HAP-1 (cell line): ENCODE measurements at regions not wholly inside any gene's neighbourhood (a gene's known extent, or its start where the extent isn't known, plus 50 kb on each side); places are given as distances from the start of the nearest gene placed in this dataset.

ENCODE experiments used
- DNase-seq, 2 experiments: peaks; one replicate each; pipeline ENCODE4 v3.0.0-alpha.2; 2016 to 2020; ENCODE audit warnings: low spot score in 2 of 2
- H3K27me3 ChIP-seq: fragments of 250-450 bp; sonication (Bioruptor Pico); 2 replicates; pipeline ENCODE4 v1.5.1; 2020; ENCODE audit warnings: low read depth, mild to moderate bottlenecking, moderate library complexity
- H3K36me3 ChIP-seq: fragments of 250-450 bp; sonication (Bioruptor Pico); replicated peaks from 2 replicates; pipeline ENCODE4 v1.5.1; 2020; ENCODE audit warnings: mild to moderate bottlenecking
- H3K4me1 ChIP-seq: fragments of 250-450 bp; sonication (Bioruptor Pico); 2 replicates; pipeline ENCODE4 v1.5.1; 2020; ENCODE audit warnings: mild to moderate bottlenecking
- H3K4me3 ChIP-seq: fragments of 250-450 bp; sonication (Bioruptor Pico); 2 replicates; pipeline ENCODE4 v1.5.1; 2020; ENCODE audit warnings: mild to moderate bottlenecking, moderate library complexity
- H3K9me3 ChIP-seq: fragments of 250-450 bp; sonication (Bioruptor Pico); 2 replicates; pipeline ENCODE4 v1.5.1; 2020; ENCODE audit warnings: mild to moderate bottlenecking, moderate library complexity
- in situ Hi-C: fragments of 300-500 bp; cut with MboI; formaldehyde crosslinking; loops from 3 replicates; pipeline ENCODE4 v1.14.3; 2020; ENCODE audit warnings: low sequenced_read_pairs, inconsistent platforms, mixed read lengths

- Histone ChIP-seq H3K36me3 (no peaks in the 10 kb centered on the region), H3K4me3 (no peak overlapping the region), H3K9me3 (no peaks in the 10 kb centered on the region), H3K27me3 (peaks cover 14% of the 10 kb centered on the region), H3K4me1 (no peaks in the 10 kb centered on the region; the same call in 1 of the 2 replicates)
- in situ Hi-C loops, result no loop called here
- DNase-seq, result no peak
Measured at GRCh38 chr2:234629596-234629995, 132.7 kb upstream of the ARL4C start.

GRCh38 chr2:234628953-234629352, 132.1 kb upstream of the ARL4C start:
- Histone ChIP-seq H3K36me3 (no peaks in the 10 kb centered on the region), H3K9me3 (no peaks in the 10 kb centered on the region), H3K27me3 (peaks cover 14% of the 10 kb centered on the region), H3K4me3 (no peak overlapping the region), H3K4me1 (no peaks in the 10 kb centered on the region; the same call in 1 of the 2 replicates)
- in situ Hi-C loops, result no loop called here
- DNase-seq, result no peak

GRCh38 chr2:234627308-234627707, 130.4 kb upstream of the ARL4C start:
- no peak for DNase-seq
- Histone ChIP-seq H3K9me3 (no peaks in the 10 kb centered on the region), H3K4me3 (no peak overlapping the region), H3K4me1 (peaks cover 8% of the 10 kb centered on the region), H3K36me3 (no peaks in the 10 kb centered on the region), H3K27me3 (peaks cover 14% of the 10 kb centered on the region)
- in situ Hi-C loops, result no loop called here

- H3K27me3 ChIP-seq, result peaks cover 12% of the 10 kb centered on the region
- peaks cover 8% of the 10 kb centered on the region for H3K4me1 ChIP-seq
- no peaks in the 10 kb centered on the region for H3K9me3 ChIP-seq
- no peak for DNase-seq
- no peaks in the 10 kb centered on the region for H3K36me3 ChIP-seq
- H3K4me3 ChIP-seq, result no peak overlapping the region
- in situ Hi-C loops, result no loop called here
Measured at GRCh38 chr2:234626566-234627130, 129.8 kb upstream of the ARL4C start.

GRCh38 chr2:234625626-234626250, 128.9 kb upstream of the ARL4C start:
- no peaks in the 10 kb centered on the region for H3K36me3 ChIP-seq
- peaks cover 8% of the 10 kb centered on the region for H3K4me1 ChIP-seq
- H3K27me3 ChIP-seq, result peaks cover 3% of the 10 kb centered on the region; the same call in 1 of the 2 replicates
- H3K9me3 ChIP-seq, result no peaks in the 10 kb centered on the region
- DNase-seq, result no peak
- in situ Hi-C loops, result no loop called here
- no peak overlapping the region for H3K4me3 ChIP-seq

- H3K36me3 ChIP-seq, result no peaks in the 10 kb centered on the region
- no peaks in the 10 kb centered on the region for H3K27me3 ChIP-seq
- DNase-seq, result no peak
- no peak overlapping the region for H3K4me3 ChIP-seq
- H3K4me1 ChIP-seq, result peaks cover 8% of the 10 kb centered on the region
- no peaks in the 10 kb centered on the region for H3K9me3 ChIP-seq
- in situ Hi-C loops, result no loop called here
Measured at GRCh38 chr2:234623521-234623991, 126.7 kb upstream of the ARL4C start.

- Histone ChIP-seq H3K27me3 (no peaks in the 10 kb centered on the region), H3K4me3 (no peak overlapping the region), H3K9me3 (no peaks in the 10 kb centered on the region), H3K36me3 (no peaks in the 10 kb centered on the region), H3K4me1 (peaks cover 8% of the 10 kb centered on the region)
- DNase-seq, result no peak
- in situ Hi-C loops, result no loop called here
Measured at GRCh38 chr2:234621120-234621519, 124.2 kb upstream of the ARL4C start.

GRCh38 chr2:234620018-234620417, 123.1 kb upstream of the ARL4C start:
- Histone ChIP-seq H3K36me3 (no peaks in the 10 kb centered on the region), H3K4me3 (no peak overlapping the region), H3K9me3 (no peaks in the 10 kb centered on the region), H3K4me1 (peaks cover 8% of the 10 kb centered on the region), H3K27me3 (no peaks in the 10 kb centered on the region)
- in situ Hi-C loops, result no loop called here
- no peak for DNase-seq

- no peak overlapping the region for H3K4me3 ChIP-seq
- no peaks in the 10 kb centered on the region for H3K27me3 ChIP-seq
- H3K9me3 ChIP-seq, result no peaks in the 10 kb centered on the region
- DNase-seq, result no peak
- H3K4me1 ChIP-seq, result no peaks in the 10 kb centered on the region
- in situ Hi-C loops, result no loop called here
- no peaks in the 10 kb centered on the region for H3K36me3 ChIP-seq
Measured at GRCh38 chr2:234615643-234616356, 118.9 kb upstream of the ARL4C start.

- Histone ChIP-seq H3K36me3 (no peaks in the 10 kb centered on the region), H3K4me3 (no peak overlapping the region), H3K9me3 (no peaks in the 10 kb centered on the region), H3K27me3 (no peaks in the 10 kb centered on the region), H3K4me1 (no peaks in the 10 kb centered on the region)
- peak in 1 of 2 experiments; percentile 22 for DNase-seq
- in situ Hi-C loops, result no loop called here
Measured at GRCh38 chr2:234611209-234611608, 114.3 kb upstream of the ARL4C start.

GRCh38 chr2:234608946-234609345, 112.1 kb upstream of the ARL4C start:
- H3K4me1 ChIP-seq, result no peaks in the 10 kb centered on the region
- no peaks in the 10 kb centered on the region for H3K27me3 ChIP-seq
- H3K36me3 ChIP-seq, result no peaks in the 10 kb centered on the region
- H3K4me3 ChIP-seq, result no peak overlapping the region
- no peaks in the 10 kb centered on the region for H3K9me3 ChIP-seq
- DNase-seq, result no peak
- in situ Hi-C loops, result no loop called here

GRCh38 chr2:234607691-234608090, 110.8 kb upstream of the ARL4C start:
- no peak for DNase-seq
- in situ Hi-C loops, result no loop called here
- Histone ChIP-seq H3K4me3 (no peak overlapping the region), H3K36me3 (no peaks in the 10 kb centered on the region), H3K27me3 (no peaks in the 10 kb centered on the region), H3K9me3 (no peaks in the 10 kb centered on the region), H3K4me1 (no peaks in the 10 kb centered on the region)

- in situ Hi-C loops, result no loop called here
- Histone ChIP-seq H3K27me3 (no peaks in the 10 kb centered on the region), H3K9me3 (no peaks in the 10 kb centered on the region), H3K4me3 (no peak overlapping the region), H3K36me3 (no peaks in the 10 kb centered on the region), H3K4me1 (no peaks in the 10 kb centered on the region)
- DNase-seq, result no peak
Measured at GRCh38 chr2:234606896-234607295, 110.0 kb upstream of the ARL4C start.

- in situ Hi-C loops, result no loop called here
- Histone ChIP-seq H3K9me3 (no peaks in the 10 kb centered on the region), H3K27me3 (no peaks in the 10 kb centered on the region), H3K4me1 (no peaks in the 10 kb centered on the region), H3K36me3 (no peaks in the 10 kb centered on the region), H3K4me3 (no peak overlapping the region)
- DNase-seq, result no peak
Measured at GRCh38 chr2:234603619-234604018, 106.7 kb upstream of the ARL4C start.
